ENCODE measurements at regions not wholly inside any gene's neighbourhood (a gene's known extent, or its start where the extent isn't known, plus 50 kb on each side); places are given as distances from the start of the nearest gene placed in this dataset.

- Histone ChIP-seq H3K4me1 (no peaks in the 10 kb centered on the region), H3K27ac (no peak overlapping the region), H3K27me3 (no peaks in the 10 kb centered on the region), H3K36me3 (no peaks in the 10 kb centered on the region), H3K4me3 (no peak overlapping the region), H3K9me3 (no peaks in the 10 kb centered on the region)
- no peak for TF ChIP-seq CTCF (IDR thresholded peaks at IDR 0.05)
- no peak for TF ChIP-seq POLR2A (IDR thresholded peaks at IDR 0.05)
- WGBS, 2 donors: 60 to 69% methylated on average over 2 of the region's 2 CpGs
- intact Hi-C loops (cut with DNase I): no loop called here
- DNase-seq: no peak
Observed at GRCh38 chr11:112735470-112735869, 225.8 kb upstream of the NCAM1 start.

- no peak overlapping the region for H3K4me3 ChIP-seq
- H3K27ac ChIP-seq: no peak overlapping the region
- intact Hi-C loops (cut with DNase I): no loop called here
- 15 to 33% methylated on average over 2 of the region's 2 CpGs for WGBS, 2 donors
- peaks cover 0 to 26% (median 0%) of the 10 kb centered on the region in 4 donors for H3K27me3 ChIP-seq
- H3K4me1 ChIP-seq: no peaks in the 10 kb centered on the region
- H3K9me3 ChIP-seq: no peaks in the 10 kb centered on the region
- no peak for TF ChIP-seq CTCF (IDR thresholded peaks at IDR 0.05)
- TF ChIP-seq POLR2A (IDR thresholded peaks at IDR 0.05): no peak
- DNase-seq: no peak
- no peaks in the 10 kb centered on the region for H3K36me3 ChIP-seq
Observed at GRCh38 chr11:112744041-112744440, 217.2 kb upstream of the NCAM1 start.

- no peak overlapping the region for H3K27ac ChIP-seq
- intact Hi-C loops (cut with DNase I): no loop called here
- WGBS, 2 donors: 61 to 72% methylated on average over 6 of the region's 6 CpGs
- no peak for TF ChIP-seq POLR2A (IDR thresholded peaks at IDR 0.05)
- no peak for TF ChIP-seq CTCF (IDR thresholded peaks at IDR 0.05)
- H3K9me3 ChIP-seq: no peaks in the 10 kb centered on the region
- peaks cover 0 to 31% (median 0%) of the 10 kb centered on the region in 4 donors for H3K27me3 ChIP-seq
- DNase-seq: no peak
- H3K36me3 ChIP-seq: no peaks in the 10 kb centered on the region
- H3K4me1 ChIP-seq: no peaks in the 10 kb centered on the region
- no peak overlapping the region for H3K4me3 ChIP-seq
Observed at GRCh38 chr11:112745973-112746372, 215.2 kb upstream of the NCAM1 start.

GRCh38 chr11:112748252-112748651, 213.0 kb upstream of the NCAM1 start:
- 58 to 76% methylated on average over 5 of the region's 5 CpGs for whole genome bisulfite sequencing, 2 donors

More at GRCh38 chr11:112748252-112748651, 213.0 kb upstream of the NCAM1 start:
- no peaks in the 10 kb centered on the region for H3K4me1 ChIP-seq
- intact Hi-C loops (cut with DNase I): no loop called here
- no peaks in the 10 kb centered on the region for H3K9me3 ChIP-seq
- no peak overlapping the region for H3K4me3 ChIP-seq
- no peak overlapping the region for H3K27ac ChIP-seq
- peaks cover 0 to 25% (median 0%) of the 10 kb centered on the region in 4 donors for H3K27me3 ChIP-seq
- H3K36me3 ChIP-seq: no peaks in the 10 kb centered on the region
- TF ChIP-seq CTCF (IDR thresholded peaks at IDR 0.05) (no peak), POLR2A (IDR thresholded peaks at IDR 0.05) (no peak)
- DNase-seq: no peak
